Tibial nerve (tissue), 4 donors: ENCODE measurements at regions not wholly inside any gene's neighbourhood (a gene's known extent, or its start where the extent isn't known, plus 50 kb on each side); places are given as distances from the start of the nearest gene placed in this dataset.

ENCODE experiments used
- DNase-seq, 2 donors: peaks; one replicate each; pipeline ENCODE4 v3.0.0-alpha.2; 2019; ENCODE audit warnings: low spot score in 2 of 2
- H3K27ac ChIP-seq, 4 donors: fragments of 200-600 bp; sonication (generic) in 3 of 4; one replicate each; pipeline ENCODE4 v1.5.1; 2017 to 2019; ENCODE audit warnings: mild to moderate bottlenecking in 1 of 4
- H3K27me3 ChIP-seq, 2 donors: fragments of 200-600 bp; sonication (generic) in 1 of 2; one replicate each; pipeline versions ENCODE4 v1.5.1 to v1.6.0; 2017 to 2019
- H3K36me3 ChIP-seq, 3 donors: fragments of 200-600 bp; sonication (generic); one replicate each; pipeline ENCODE4 v1.5.1; 2018 to 2019
- H3K4me1 ChIP-seq, 4 donors: fragments of 200-600 bp; sonication (generic) in 3 of 4; one replicate each; pipeline ENCODE4 v1.5.1; 2017 to 2019
- H3K4me3 ChIP-seq, 4 donors: fragments of 200-600 bp; sonication (generic) in 3 of 4; one replicate each; pipeline ENCODE4 v1.5.1; 2017 to 2019; ENCODE audit warnings: mild to moderate bottlenecking in 1 of 4, moderate library complexity in 1 of 4
- H3K9me3 ChIP-seq, 4 donors: fragments of 200-600 bp; sonication (generic) in 3 of 4; one replicate each; pipeline ENCODE4 v1.5.1; 2017 to 2019
- CTCF ChIP-seq, 5 experiments: fragments of 200-600 bp in 3 of 5; fragments of 450-650 bp in 2 of 5; sonication (generic) in 3 of 5; IDR thresholded peaks; one replicate each; pipeline ENCODE4 v1.5.1; 2016 to 2019; ENCODE audit warnings: antibody characterized with exemption in 5 of 5, mild to moderate bottlenecking in 3 of 5, moderate library complexity in 2 of 5
- EP300 ChIP-seq, 2 donors: sonication (generic); formaldehyde crosslinking; IDR thresholded peaks; one replicate each; pipeline ENCODE4 v1.6.1; 2017; ENCODE audit warnings: antibody characterized with exemption in 2 of 2, mild to moderate bottlenecking in 1 of 2
- POLR2A ChIP-seq, 2 donors: fragments of 450-650 bp; IDR thresholded peaks; one replicate each; pipeline ENCODE4 v1.6.1; 2017; ENCODE audit warnings: antibody characterized with exemption in 2 of 2, mild to moderate bottlenecking in 2 of 2, moderate library complexity in 2 of 2
- WGBS, 2 donors: methylation state at CpG; one replicate each; pipeline ENCODE4 v1.1.5; 2018; 5-methylcytosine and 5-hydroxymethylcytosine counted together

- no peak overlapping the region for H3K4me3 ChIP-seq
- H3K36me3 ChIP-seq = no peaks in the 10 kb centered on the region
- TF ChIP-seq POLR2A (IDR thresholded peaks at IDR 0.05) = no peak
- TF ChIP-seq CTCF (IDR thresholded peaks at IDR 0.05) = no peak
- no peak for TF ChIP-seq EP300 (IDR thresholded peaks at IDR 0.05)
- peaks cover 0 to 4% (median 0%) of the 10 kb centered on the region in 4 donors for H3K4me1 ChIP-seq
- 55 to 60% methylated on average over 9 of the region's 9 CpGs for WGBS, 2 donors
- H3K9me3 ChIP-seq = no peaks in the 10 kb centered on the region
- no peak for DNase-seq
- peaks cover 0 to 12% of the 10 kb centered on the region in 2 donors for H3K27me3 ChIP-seq
- H3K27ac ChIP-seq = no peak overlapping the region
These were observed 111.6 kb downstream of the FAM53A start for GRCh38 chr4:1572521-1572920.

- H3K9me3 ChIP-seq = no peaks in the 10 kb centered on the region
- 51 to 65% methylated on average over 10 of the region's 10 CpGs for WGBS, 2 donors
- H3K4me1 ChIP-seq = peaks cover 0 to 8% (median 0%) of the 10 kb centered on the region in 4 donors
- no peak for TF ChIP-seq POLR2A (IDR thresholded peaks at IDR 0.05)
- no peak for TF ChIP-seq EP300 (IDR thresholded peaks at IDR 0.05)
- no peak for TF ChIP-seq CTCF (IDR thresholded peaks at IDR 0.05)
- no peak overlapping the region for H3K4me3 ChIP-seq
- H3K36me3 ChIP-seq = no peaks in the 10 kb centered on the region
- no peak overlapping the region for H3K27ac ChIP-seq
- no peak for DNase-seq
- H3K27me3 ChIP-seq = peaks cover 0 to 17% of the 10 kb centered on the region in 2 donors
These were observed 112.1 kb downstream of the FAM53A start for GRCh38 chr4:1572010-1572385.

GRCh38 chr4:1571165-1572009, 112.7 kb downstream of the FAM53A start:
- no peak for DNase-seq
- 67 to 69% methylated on average over 15 to 22 of the region's 22 CpGs for WGBS, 2 donors

GRCh38 chr4:1570291-1571164, 113.6 kb downstream of the FAM53A start:
- 77 to 79% methylated on average over 13 to 22 of the region's 25 CpGs for WGBS, 2 donors
- peaks cover 0 to 31% of the 10 kb centered on the region in 2 donors for H3K27me3 ChIP-seq
- DNase-seq = no peak

More at GRCh38 chr4:1571165-1572009, 112.7 kb downstream of the FAM53A start:
- no peak for TF ChIP-seq POLR2A (IDR thresholded peaks at IDR 0.05)
- TF ChIP-seq EP300 (IDR thresholded peaks at IDR 0.05) = no peak
- Histone ChIP-seq H3K9me3 (no peaks in the 10 kb centered on the region), H3K27ac (no peak overlapping the region), H3K36me3 (no peaks in the 10 kb centered on the region), H3K27me3 (peaks cover 0 to 23% of the 10 kb centered on the region in 2 donors), H3K4me1 (peaks cover 0 to 8% (median 0%) of the 10 kb centered on the region in 4 donors), H3K4me3 (no peak overlapping the region)

More at GRCh38 chr4:1570291-1571164, 113.6 kb downstream of the FAM53A start:
- no peak overlapping the region for H3K27ac ChIP-seq
- no peaks in the 10 kb centered on the region for H3K9me3 ChIP-seq
- H3K4me1 ChIP-seq = peaks cover 0 to 8% (median 0%) of the 10 kb centered on the region in 4 donors
- H3K36me3 ChIP-seq = no peaks in the 10 kb centered on the region
- H3K4me3 ChIP-seq = no peak overlapping the region
- TF ChIP-seq POLR2A (IDR thresholded peaks at IDR 0.05) (no peak), EP300 (IDR thresholded peaks at IDR 0.05) (no peak), CTCF (IDR thresholded peaks at IDR 0.05) (no peak)
